PC-3 (cell line): ENCODE measurements at regions not wholly inside any gene's neighbourhood (a gene's known extent, or its start where the extent isn't known, plus 50 kb on each side); places are given as distances from the start of the nearest gene placed in this dataset.

ENCODE experiments used
- ATAC-seq: fragments of 200-7000 bp; cut with Tn5 transposase; 2 replicates; pipeline ENCODE4 v1.9.1; 2020; ENCODE audit warnings: mild to moderate bottlenecking, moderate library complexity
- BruUV-seq: library from RNA; stranded (reverse); fragments of 400-500 nt; replicated peaks from 2 replicates; lab custom pipeline; 2021; lab: Mats Ljungman, UMichigan
- CTCF ChIA-PET: fragments of 300-600 bp; sonication (Branson Sonifier 250); formaldehyde crosslinking; loops from one replicate; lab custom pipeline; 2022; ENCODE audit warnings: antibody characterized with exemption; lab: Charles Lee
- POLR2A ChIA-PET: fragments of 300-600 bp; sonication (Branson Sonifier 250); formaldehyde crosslinking; loops from one replicate; lab custom pipeline; 2022; ENCODE audit warnings: antibody characterized with exemption; ENCODE audit not compliant: unreplicated experiment; lab: Charles Lee
- DNase-seq: peaks from one replicate; pipeline ENCODE4 v3.0.0-alpha.2; 2015
- H2AFZ ChIP-seq: fragments of 300-600 bp; sonication (generic); 2 replicates; pipeline ENCODE4 v1.6.0; 2016; ENCODE audit warnings: antibody characterized with exemption, low read length
- H3F3A ChIP-seq: fragments of 300-600 bp; sonication (generic); one replicate; pipeline ENCODE4 v1.6.0; 2017; ENCODE audit warnings: antibody characterized with exemption, low read length, control low read depth, mild to moderate bottlenecking; ENCODE audit not compliant: unreplicated experiment
- H3K27ac ChIP-seq: fragments of 300-600 bp; sonication (generic); 2 replicates; pipeline ENCODE4 v1.5.1; 2016; ENCODE audit warnings: mild to moderate bottlenecking, low read length
- H3K27me3 ChIP-seq: fragments of 300-600 bp; sonication (generic); 2 replicates; pipeline ENCODE4 v1.6.1; 2016; ENCODE audit warnings: low read length, mixed read lengths
- H3K36me3 ChIP-seq: fragments of 300-600 bp; sonication (generic); 2 replicates; pipeline ENCODE4 v1.6.1; 2016; ENCODE audit warnings: low read depth, mixed run types, low read length, mixed read lengths
- H3K4me1 ChIP-seq: fragments of 300-600 bp; sonication (generic); 2 replicates; pipeline ENCODE4 v1.5.1; 2016; ENCODE audit warnings: low read length; ENCODE audit not compliant: insufficient read depth
- H3K4me2 ChIP-seq: fragments of 300-600 bp; sonication (generic); 2 replicates; pipeline ENCODE4 v1.6.0; 2016; ENCODE audit warnings: low read length
- H3K4me3 ChIP-seq: fragments of 300-600 bp; sonication (generic); 2 replicates; pipeline ENCODE4 v1.5.1; 2016; ENCODE audit warnings: mild to moderate bottlenecking, low read length, mixed read lengths
- H3K79me2 ChIP-seq: fragments of 300-600 bp; sonication (generic); 2 replicates; pipeline ENCODE4 v1.6.1; 2017; ENCODE audit warnings: low read length, mixed read lengths
- H3K9ac ChIP-seq: fragments of 300-600 bp; sonication (generic); 2 replicates; pipeline ENCODE4 v1.6.0; 2016; ENCODE audit warnings: mild to moderate bottlenecking, low read length
- H3K9me2 ChIP-seq: fragments of 300-600 bp; sonication (generic); replicated peaks from 2 replicates; pipeline ENCODE4 v1.6.1; 2016; ENCODE audit warnings: mixed run types, low read length, mixed read lengths
- H3K9me3 ChIP-seq: fragments of 300-600 bp; sonication (generic); 2 replicates; pipeline ENCODE4 v1.6.1; 2016; ENCODE audit warnings: low read length, mixed read lengths
- H4K20me1 ChIP-seq: fragments of 300-600 bp; sonication (generic); 2 replicates; pipeline ENCODE4 v1.6.1; 2016; ENCODE audit warnings: low read length, mixed read lengths
- EZH2 ChIP-seq: fragments of 300-600 bp; sonication (generic); IDR thresholded peaks from one replicate; pipeline ENCODE4 v1.6.1; 2017; ENCODE audit warnings: antibody characterized with exemption, mild to moderate bottlenecking, low read length; ENCODE audit not compliant: unreplicated experiment
- EZH2phosphoT487 ChIP-seq: fragments of 300-600 bp; sonication (generic); IDR thresholded peaks from 2 replicates; pipeline ENCODE4 v1.6.1; 2018; ENCODE audit warnings: mild to moderate bottlenecking, antibody characterized with exemption, low read length, borderline replicate concordance
- intact Hi-C: fragments of 100-400 bp; cut with micrococcal nuclease; formaldehyde crosslinking; loops from 2 replicates; pipeline ENCODE4 v1.9.0; 2023
- TF ChIP-seq, protein P1 (sequence below): fragments of 300-600 bp; sonication (generic); conservative IDR thresholded peaks from 2 replicates; pipeline ENCODE4 v1.5.1; 2017; ENCODE audit warnings: antibody characterized with exemption, low read depth, mild to moderate bottlenecking, low read length

GRCh38 chr1:115189814-115190539 lies 100.7 kb upstream of the TSPAN2 start:
- no TSS peak for BruUV-seq
- DNase-seq (peak; percentile 94), ATAC-seq (peak; percentile 98)
- H3K79me2 ChIP-seq: no peaks in the 10 kb centered on the region
- H3K4me3 ChIP-seq: no peak overlapping the region
- POLR2A ChIA-PET: no interaction called here
- no peaks in the 10 kb centered on the region for H3K36me3 ChIP-seq
- H3K4me2 ChIP-seq: peak overlapping the region; percentile 69
- H3F3A ChIP-seq: peaks cover 4% of the 10 kb centered on the region
- peak overlapping the region; percentile 4; the same call in 1 of the 2 replicates for H3K9ac ChIP-seq
- CTCF ChIA-PET: interaction anchor here (0.6 to 0.7 kb wide), 2 partner anchors 47 to 240 kb away, joined by 3 to 10 read pairs; no protein-coding TSS in a partner anchor
- no peaks in the 10 kb centered on the region for H3K27me3 ChIP-seq
- intact Hi-C loops: no loop called here
- H4K20me1 ChIP-seq: no peaks in the 10 kb centered on the region
- no peaks in the 10 kb centered on the region for H3K9me3 ChIP-seq
- TF ChIP-seq EZH2phosphoT487 (no peak), EZH2 (no peak)
- TF ChIP-seq, protein P1, sequence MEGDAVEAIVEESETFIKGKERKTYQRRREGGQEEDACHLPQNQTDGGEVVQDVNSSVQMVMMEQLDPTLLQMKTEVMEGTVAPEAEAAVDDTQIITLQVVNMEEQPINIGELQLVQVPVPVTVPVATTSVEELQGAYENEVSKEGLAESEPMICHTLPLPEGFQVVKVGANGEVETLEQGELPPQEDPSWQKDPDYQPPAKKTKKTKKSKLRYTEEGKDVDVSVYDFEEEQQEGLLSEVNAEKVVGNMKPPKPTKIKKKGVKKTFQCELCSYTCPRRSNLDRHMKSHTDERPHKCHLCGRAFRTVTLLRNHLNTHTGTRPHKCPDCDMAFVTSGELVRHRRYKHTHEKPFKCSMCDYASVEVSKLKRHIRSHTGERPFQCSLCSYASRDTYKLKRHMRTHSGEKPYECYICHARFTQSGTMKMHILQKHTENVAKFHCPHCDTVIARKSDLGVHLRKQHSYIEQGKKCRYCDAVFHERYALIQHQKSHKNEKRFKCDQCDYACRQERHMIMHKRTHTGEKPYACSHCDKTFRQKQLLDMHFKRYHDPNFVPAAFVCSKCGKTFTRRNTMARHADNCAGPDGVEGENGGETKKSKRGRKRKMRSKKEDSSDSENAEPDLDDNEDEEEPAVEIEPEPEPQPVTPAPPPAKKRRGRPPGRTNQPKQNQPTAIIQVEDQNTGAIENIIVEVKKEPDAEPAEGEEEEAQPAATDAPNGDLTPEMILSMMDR: no peak
- peak overlapping the region; percentile 85 for H3K27ac ChIP-seq
- H3K9me2 ChIP-seq: no peaks in the 10 kb centered on the region
- peaks cover 31% of the 10 kb centered on the region for H3K4me1 ChIP-seq
- H2AFZ ChIP-seq: 0 out of 2 replicates have a peak overlapping the region, but pooled peaks have one; percentile 13

GRCh38 chr1:115188680-115189395 lies 99.5 kb upstream of the TSPAN2 start:
- intact Hi-C loops: no loop called here
- Histone ChIP-seq H3K9me2 (no peaks in the 10 kb centered on the region), H3K4me3 (no peak overlapping the region), H3K4me2 (0 out of 2 replicates have a peak overlapping the region, but pooled peaks have one; percentile 1), H3K27ac (peak overlapping the region; percentile 85), H4K20me1 (no peaks in the 10 kb centered on the region), H3F3A (peaks cover 4% of the 10 kb centered on the region), H3K36me3 (no peaks in the 10 kb centered on the region), H3K27me3 (no peaks in the 10 kb centered on the region), H3K79me2 (no peaks in the 10 kb centered on the region), H2AFZ (no peak overlapping the region), H3K4me1 (peaks cover 42% of the 10 kb centered on the region), H3K9ac (no peak overlapping the region), H3K9me3 (no peaks in the 10 kb centered on the region)
- no peak for TF ChIP-seq EZH2phosphoT487
- TF ChIP-seq, protein P1: no peak
- TF ChIP-seq EZH2: no peak
- no peak for DNase-seq
- CTCF ChIA-PET: no interaction called here
- POLR2A ChIA-PET: no interaction called here
- no peak for ATAC-seq
- BruUV-seq: no TSS peak
